ENCODE measurements at regions not wholly inside any gene's neighbourhood (a gene's known extent, or its start where the extent isn't known, plus 50 kb on each side); places are given as distances from the start of the nearest gene placed in this dataset.

DNA sequence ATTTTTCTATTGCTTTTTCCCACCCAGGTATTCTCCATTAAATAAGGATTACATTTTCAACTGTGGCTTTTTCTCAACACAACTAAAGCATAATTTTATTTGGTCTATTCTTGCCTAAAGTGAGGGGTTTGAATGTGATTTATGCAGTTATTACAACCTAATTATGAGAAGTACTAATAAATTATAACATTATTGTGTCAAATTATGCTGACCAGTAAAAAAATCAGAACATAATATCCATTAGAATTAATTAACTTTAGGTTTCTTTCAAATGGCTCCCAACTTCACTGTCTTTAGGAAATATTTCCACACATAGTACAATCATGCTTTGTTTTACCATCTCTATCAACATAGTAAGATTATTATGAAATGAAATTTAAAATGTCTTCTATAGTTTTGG lies 1293.9 kb downstream of the FSTL5 start (continued):
- no peak for TF ChIP-seq NFIC (IDR thresholded peaks at IDR 0.05; ENCODE audit: low read depth, low read length)
- no peak for TF ChIP-seq RAD21 (IDR thresholded peaks at IDR 0.05; ENCODE audit: insufficient read depth, low read depth, low read length)
- no peak for TF ChIP-seq YBX1 (IDR thresholded peaks at IDR 0.05)

DNA sequence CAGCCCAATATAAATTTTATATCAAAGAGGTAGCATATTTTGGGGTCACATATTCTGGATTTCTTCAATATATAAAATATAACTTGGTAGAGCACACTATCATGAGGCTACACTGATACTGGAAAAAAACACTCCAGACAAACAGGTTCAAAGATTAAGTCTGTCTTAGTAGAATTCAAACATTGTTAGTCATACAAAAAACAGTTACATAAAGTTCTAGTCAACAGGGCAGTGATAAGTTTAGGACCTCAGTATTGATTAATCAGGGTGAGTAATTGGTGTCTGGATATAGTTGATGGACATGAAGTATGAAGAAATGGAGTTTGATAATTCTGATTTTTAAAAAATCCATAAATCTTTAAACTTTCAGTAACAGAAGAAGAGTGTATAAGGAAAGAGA lies 1291.3 kb downstream of the FSTL5 start:
- H3K4me3 ChIP-seq, result no peak overlapping the region
- CTCF ChIA-PET, result no interaction called here
- no peak overlapping the region for H3K9ac ChIP-seq (ENCODE audit: control insufficient read depth, insufficient read depth, low read length)
- H3K27ac ChIP-seq (ENCODE audit: control insufficient read depth, insufficient read depth), result no peak overlapping the region
- SMC1A ChIA-PET (ENCODE audit: uncharacterized antibody, unreplicated experiment), result no interaction called here
- H3K4me2 ChIP-seq (ENCODE audit: control insufficient read depth, insufficient read depth), result no peak overlapping the region
- no peaks in the 10 kb centered on the region for H4K20me1 ChIP-seq (ENCODE audit: control insufficient read depth, insufficient read depth)
- FAIRE-seq (no peak), ATAC-seq (no peak), DNase-seq (ENCODE audit: low read depth, low spot score) (no peak)
- intact Hi-C loops (cut with micrococcal nuclease; ENCODE audit: unreplicated experiment) (no loop called here), in situ Hi-C loops (cut with MboI) (no loop called here)
- H2AFZ ChIP-seq (ENCODE audit: control insufficient read depth, low read depth, low read length), result no peak overlapping the region
- no peaks in the 10 kb centered on the region for H3K79me2 ChIP-seq (ENCODE audit: control insufficient read depth, insufficient read depth, low read length)
- H3K36me3 ChIP-seq (ENCODE audit: control insufficient read depth in 2 of 2, insufficient read depth in 2 of 2, low read length in 1 of 2), result no peaks in the 10 kb centered on the region
- no peaks in the 10 kb centered on the region for H3K9me3 ChIP-seq (replicated peaks; ENCODE audit: control insufficient read depth, insufficient read depth, low read length)
- H3K4me1 ChIP-seq (ENCODE audit: control insufficient read depth, insufficient read depth, low read length), result no peaks in the 10 kb centered on the region
- POLR2A ChIA-PET, result no interaction called here
- RAD21 ChIA-PET (ENCODE audit: unreplicated experiment), result no interaction called here
- H3K27me3 ChIP-seq (replicated peaks in 1 of 2; ENCODE audit: control insufficient read depth in 2 of 2, insufficient read depth in 2 of 2, low read length in 1 of 2), result no peaks in the 10 kb centered on the region
- TF ChIP-seq SMARCA5 (IDR thresholded peaks at IDR 0.05), result no peak
- TF ChIP-seq, protein P1, sequence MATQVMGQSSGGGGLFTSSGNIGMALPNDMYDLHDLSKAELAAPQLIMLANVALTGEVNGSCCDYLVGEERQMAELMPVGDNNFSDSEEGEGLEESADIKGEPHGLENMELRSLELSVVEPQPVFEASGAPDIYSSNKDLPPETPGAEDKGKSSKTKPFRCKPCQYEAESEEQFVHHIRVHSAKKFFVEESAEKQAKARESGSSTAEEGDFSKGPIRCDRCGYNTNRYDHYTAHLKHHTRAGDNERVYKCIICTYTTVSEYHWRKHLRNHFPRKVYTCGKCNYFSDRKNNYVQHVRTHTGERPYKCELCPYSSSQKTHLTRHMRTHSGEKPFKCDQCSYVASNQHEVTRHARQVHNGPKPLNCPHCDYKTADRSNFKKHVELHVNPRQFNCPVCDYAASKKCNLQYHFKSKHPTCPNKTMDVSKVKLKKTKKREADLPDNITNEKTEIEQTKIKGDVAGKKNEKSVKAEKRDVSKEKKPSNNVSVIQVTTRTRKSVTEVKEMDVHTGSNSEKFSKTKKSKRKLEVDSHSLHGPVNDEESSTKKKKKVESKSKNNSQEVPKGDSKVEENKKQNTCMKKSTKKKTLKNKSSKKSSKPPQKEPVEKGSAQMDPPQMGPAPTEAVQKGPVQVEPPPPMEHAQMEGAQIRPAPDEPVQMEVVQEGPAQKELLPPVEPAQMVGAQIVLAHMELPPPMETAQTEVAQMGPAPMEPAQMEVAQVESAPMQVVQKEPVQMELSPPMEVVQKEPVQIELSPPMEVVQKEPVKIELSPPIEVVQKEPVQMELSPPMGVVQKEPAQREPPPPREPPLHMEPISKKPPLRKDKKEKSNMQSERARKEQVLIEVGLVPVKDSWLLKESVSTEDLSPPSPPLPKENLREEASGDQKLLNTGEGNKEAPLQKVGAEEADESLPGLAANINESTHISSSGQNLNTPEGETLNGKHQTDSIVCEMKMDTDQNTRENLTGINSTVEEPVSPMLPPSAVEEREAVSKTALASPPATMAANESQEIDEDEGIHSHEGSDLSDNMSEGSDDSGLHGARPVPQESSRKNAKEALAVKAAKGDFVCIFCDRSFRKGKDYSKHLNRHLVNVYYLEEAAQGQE (IDR thresholded peaks at IDR 0.05; ENCODE audit: low read depth, low read length), result no peak
- no peak for TF ChIP-seq SREBF1 (IDR thresholded peaks at IDR 0.05; ENCODE audit: low read length)
- no peak for TF ChIP-seq CHD1 (IDR thresholded peaks at IDR 0.05; ENCODE audit: low read depth, low read length)
- no peak for TF ChIP-seq NRF1 (conservative IDR thresholded peaks at IDR 0.05; ENCODE audit: low read depth, low read length)
- TF ChIP-seq ZNF622 (IDR thresholded peaks at IDR 0.05), result no peak
- no peak for TF ChIP-seq EED (IDR thresholded peaks at IDR 0.05; ENCODE audit: low read depth)
- BruUV-seq (replicated peaks), result no TSS peak
